ENCODE measurements at regions not wholly inside any gene's neighbourhood (a gene's known extent, or its start where the extent isn't known, plus 50 kb on each side); places are given as distances from the start of the nearest gene placed in this dataset.
"Not testable (repeated sequence)": the region's sequence is repeated elsewhere in the genome, so short reads cannot be mapped to it uniquely, and the experiment has no call there.

DNA sequence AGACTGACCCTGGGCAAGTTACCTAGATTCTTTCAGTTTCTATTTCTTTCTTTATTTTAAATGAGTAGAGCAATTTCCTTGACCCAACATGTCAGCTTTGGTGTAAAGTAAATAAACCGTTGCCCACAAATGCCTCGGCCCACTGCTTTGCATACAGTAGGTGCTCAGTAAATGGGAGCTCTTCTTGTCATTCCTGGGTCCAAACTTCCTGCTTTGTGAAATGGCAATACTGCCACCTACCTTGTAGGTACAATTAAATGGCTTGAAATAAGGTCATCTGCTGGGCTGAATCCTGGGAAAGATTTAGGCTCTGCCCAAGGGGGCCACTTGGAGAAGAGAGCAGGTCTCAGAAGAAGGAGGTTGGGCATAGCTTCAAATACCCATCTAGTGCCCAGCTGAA lies 253.0 kb downstream of the HS3ST3B1 start:
- DNase-seq (ENCODE audit: low read depth, low spot score), result no peak

DNA sequence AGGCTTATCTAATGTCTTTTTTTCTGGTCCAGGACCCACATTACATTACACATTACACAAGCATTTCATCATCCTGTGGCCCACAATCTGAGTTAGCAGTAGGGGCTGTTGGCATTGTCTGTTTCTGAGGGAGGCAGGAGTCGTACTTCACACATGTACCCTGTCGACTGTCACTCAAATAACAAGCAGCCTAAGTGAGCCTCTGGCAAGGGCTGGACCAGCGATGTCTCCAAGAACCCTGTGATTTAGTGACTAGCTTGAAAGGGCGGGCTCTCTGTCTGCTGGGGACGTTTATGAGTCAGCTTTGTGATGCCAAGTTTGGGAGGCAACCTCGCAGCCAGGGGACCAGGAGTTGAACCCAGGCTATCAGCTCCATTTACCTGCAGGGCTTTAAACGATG lies 251.4 kb downstream of the HS3ST3B1 start:
- DNase-seq (ENCODE audit: low read depth, low spot score), result no peak

GRCh38 chr17:14547556-14547955 lies 246.7 kb downstream of the HS3ST3B1 start:
- DNase-seq (ENCODE audit: low read depth, low spot score), result no peak

DNA sequence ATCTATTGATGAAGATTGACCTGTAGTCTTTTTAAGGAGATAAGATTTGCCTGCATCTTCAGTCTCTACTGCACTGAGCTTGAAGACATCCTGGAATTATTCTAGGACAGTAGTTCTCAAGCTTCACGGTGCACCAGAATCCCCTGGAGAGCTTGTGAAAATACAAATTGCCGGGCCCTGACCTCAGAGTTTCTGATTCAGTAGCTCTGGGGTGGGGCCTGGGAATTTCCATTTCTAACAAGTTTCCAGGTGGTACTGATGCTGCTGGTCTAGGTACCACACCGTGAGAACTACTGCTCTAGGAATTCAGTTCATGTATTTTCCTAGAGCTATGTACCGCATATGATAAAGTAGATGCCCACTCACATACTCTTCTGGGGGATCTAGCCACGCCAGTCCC lies 246.1 kb downstream of the HS3ST3B1 start:
- DNase-seq (ENCODE audit: low read depth, low spot score), result no peak

GRCh38 chr17:14545156-14545906 lies 244.4 kb downstream of the HS3ST3B1 start:
- DNase-seq (ENCODE audit: low read depth, low spot score), result no peak

GRCh38 chr17:14541714-14542113 lies 240.8 kb downstream of the HS3ST3B1 start:
- no peak for DNase-seq (ENCODE audit: low read depth, low spot score)

- no peak for DNase-seq (ENCODE audit: low read depth, low spot score)
Observed at GRCh38 chr17:14539801-14540200, 238.9 kb downstream of the HS3ST3B1 start.

GRCh38 chr17:14532242-14532641 lies 231.4 kb downstream of the HS3ST3B1 start:
- not testable (repeated sequence) for DNase-seq (ENCODE audit: low read depth, low spot score)

DNA sequence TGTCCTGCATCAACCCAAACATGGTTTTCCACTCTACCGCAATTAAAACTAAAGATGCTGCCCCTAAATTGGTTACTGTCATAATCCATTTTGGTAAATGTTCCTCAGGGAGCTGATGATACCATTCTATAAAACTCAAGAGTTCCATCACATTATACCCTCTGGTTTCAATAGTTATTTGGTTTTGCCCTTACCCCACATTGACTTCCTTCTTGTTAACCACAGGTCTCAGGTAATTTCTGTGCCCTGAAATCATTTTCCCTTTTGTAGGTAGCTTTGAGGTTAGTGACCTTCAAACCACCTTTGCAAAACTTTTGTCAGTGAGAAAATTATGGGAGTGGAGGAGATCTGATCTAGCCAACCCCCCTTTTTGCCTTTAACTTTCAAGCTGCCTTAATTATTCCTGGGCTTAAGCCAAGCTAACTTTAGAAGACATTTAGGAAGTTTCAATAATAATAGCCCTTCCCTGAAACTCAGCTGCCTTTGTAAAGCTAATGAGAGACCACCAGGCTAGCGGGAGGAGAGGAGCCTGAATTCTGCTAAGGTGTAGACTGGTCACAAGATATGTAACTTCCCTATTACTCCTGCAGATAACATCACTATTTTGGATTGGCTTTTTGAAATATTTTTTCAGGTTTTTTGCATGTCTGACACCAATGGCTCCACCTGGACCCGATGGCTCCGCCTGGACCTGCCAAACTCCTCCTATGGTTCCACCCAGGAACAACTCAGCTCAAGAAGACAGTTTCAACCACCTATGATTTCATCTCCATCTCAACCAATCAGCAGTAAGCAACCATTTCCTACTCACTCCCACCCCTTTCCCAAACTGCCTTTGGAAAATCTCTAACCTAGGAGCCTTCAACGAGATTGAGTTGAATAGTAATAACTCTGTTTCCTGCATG lies 224.9 kb downstream of the HS3ST3B1 start:
- no peak for DNase-seq (ENCODE audit: low read depth, low spot score)

- DNase-seq (ENCODE audit: low read depth, low spot score), result no peak
Observed at GRCh38 chr17:14522795-14523387, 222.0 kb downstream of the HS3ST3B1 start.

DNA sequence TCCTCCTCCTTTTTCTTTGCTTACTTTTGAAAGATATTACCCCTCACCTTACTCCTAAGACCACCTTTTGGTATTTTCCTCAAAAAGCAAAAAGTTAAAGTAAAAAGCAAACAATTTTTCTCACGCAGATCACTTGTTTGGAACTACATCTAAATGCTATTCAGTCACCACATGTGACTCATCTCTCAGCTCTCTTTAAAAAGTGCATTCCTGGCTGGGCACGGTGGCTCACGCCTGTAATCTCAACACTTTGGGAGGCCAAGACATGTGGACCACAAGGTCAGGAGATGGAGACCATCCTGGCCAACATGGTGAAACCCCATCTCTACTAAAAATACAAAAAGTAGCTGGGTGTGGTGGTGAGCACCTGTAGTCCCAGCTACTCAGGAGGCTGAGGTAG lies 218.0 kb downstream of the HS3ST3B1 start:
- DNase-seq (ENCODE audit: low read depth, low spot score), result peak; percentile 7

GRCh38 chr17:14514973-14515372 lies 214.1 kb downstream of the HS3ST3B1 start:
- no peak for DNase-seq (ENCODE audit: low read depth, low spot score)

- no peak for DNase-seq (ENCODE audit: low read depth, low spot score)
Observed at GRCh38 chr17:14513835-14514234, 213.0 kb downstream of the HS3ST3B1 start.

DNA sequence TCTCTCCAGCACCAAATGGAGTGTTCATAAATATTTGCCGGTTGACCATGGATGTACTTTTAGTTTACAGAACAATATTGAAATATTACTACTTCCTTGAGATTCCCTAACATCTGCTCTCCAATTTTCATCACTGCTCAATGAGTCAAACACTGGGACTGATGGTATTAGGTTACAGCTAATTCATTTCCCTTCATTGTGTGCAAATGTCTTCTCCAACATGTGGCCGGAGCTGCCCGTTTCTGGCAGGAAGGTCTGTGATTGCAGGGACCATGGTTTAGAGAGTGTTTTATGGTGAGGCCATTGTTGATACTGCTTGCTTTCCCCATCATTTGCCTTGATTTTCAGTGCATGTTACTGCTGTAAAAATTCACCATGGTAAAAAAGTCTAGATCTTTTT lies 209.3 kb downstream of the HS3ST3B1 start:
- no peak for DNase-seq (ENCODE audit: low read depth, low spot score)

DNA sequence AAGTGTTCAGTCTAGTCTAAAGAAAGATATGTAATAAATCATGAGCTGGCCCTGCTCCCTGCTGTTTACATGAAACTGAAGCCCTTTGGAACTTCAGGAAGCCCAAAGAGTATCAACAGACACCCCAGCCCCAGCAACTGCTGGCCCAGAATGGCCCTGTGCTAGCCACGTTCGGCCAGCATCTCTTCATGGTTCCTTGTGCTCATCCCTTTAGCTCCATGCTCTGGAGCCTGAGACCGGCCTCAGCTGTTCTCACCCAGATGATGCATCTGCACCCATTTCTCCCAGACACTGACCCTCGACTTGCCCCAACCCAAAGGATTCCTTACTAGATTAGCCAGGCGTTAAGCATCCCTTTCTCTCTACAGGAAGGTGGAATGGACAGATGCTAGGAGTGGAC lies 207.3 kb downstream of the HS3ST3B1 start:
- DNase-seq (ENCODE audit: low read depth, low spot score), result no peak

GRCh38 chr17:14506364-14506763 lies 205.5 kb downstream of the HS3ST3B1 start:
- DNase-seq (ENCODE audit: low read depth, low spot score), result no peak

GRCh38 chr17:14505606-14506005 lies 204.7 kb downstream of the HS3ST3B1 start:
- no peak for DNase-seq (ENCODE audit: low read depth, low spot score)

DNA sequence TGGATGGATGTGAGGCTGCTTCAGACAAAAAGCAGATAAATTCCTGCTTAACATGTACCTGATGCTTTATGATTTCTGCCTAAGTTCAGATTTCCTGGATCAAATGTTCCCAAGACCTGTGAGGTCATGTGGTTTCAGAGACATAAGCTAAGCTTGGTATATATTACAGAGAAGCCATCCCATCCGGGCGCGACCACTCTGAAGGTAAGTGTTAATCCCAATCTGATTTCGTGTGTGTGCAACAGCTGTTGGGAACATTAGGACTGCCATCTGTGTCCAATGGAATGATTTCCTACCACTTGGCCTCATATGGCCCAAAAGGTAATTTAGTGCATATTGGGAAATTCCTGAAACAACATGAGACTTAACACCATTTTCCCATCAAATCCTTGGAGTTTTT lies 199.1 kb downstream of the HS3ST3B1 start:
- no peak for DNase-seq (ENCODE audit: low read depth, low spot score)

GRCh38 chr17:14498812-14499211 lies 197.9 kb downstream of the HS3ST3B1 start:
- DNase-seq (ENCODE audit: low read depth, low spot score), result no peak

- DNase-seq (ENCODE audit: low read depth, low spot score), result no peak
Observed at GRCh38 chr17:14494161-14494560, 193.3 kb downstream of the HS3ST3B1 start.

DNA sequence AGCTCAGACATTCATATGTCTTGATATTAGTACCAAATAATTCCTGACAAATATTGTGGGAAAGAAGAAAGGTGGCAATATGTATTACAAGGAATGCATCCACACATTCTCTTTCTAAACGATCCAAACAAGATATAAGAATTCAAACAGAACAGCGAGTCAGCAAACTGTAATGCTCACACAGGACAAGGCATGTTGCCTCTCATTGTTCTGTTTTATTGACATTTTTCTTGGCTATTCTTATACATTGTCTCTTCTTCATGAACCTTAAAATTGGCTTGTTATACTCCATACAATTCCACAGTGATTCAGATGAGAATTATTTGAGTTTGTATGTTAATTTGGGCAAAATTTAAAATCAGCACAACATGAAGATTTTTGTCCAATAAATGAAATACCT lies 189.1 kb downstream of the HS3ST3B1 start:
- DNase-seq (ENCODE audit: low read depth, low spot score), result no peak

DNA sequence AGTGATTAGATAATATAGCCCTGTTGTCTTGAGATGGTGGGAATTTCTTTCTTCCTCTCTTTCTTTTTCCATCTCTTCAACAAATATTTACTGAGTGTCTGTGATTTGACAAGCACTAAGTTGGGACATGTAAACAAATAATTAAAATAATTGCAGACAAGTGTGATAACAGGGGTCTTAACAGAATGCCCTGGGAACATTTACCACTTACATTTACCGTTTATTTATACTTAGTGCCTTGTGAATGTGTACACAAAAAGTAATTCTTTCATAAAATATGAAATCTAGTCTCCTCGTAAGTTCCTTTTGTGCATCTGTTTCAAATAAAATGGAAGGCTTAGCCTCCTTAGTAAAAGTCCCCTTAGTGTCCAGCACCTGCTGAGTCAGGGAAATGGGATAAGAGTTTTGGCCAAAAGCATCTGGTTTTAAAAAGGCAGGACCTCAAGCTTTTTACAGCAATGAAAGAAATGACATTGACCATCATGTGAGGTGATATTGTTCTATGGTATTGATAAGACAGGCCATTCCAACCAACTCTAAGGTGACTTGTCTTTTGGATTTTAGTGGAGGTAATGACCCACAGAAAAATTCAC lies 188.2 kb downstream of the HS3ST3B1 start:
- no peak for DNase-seq (ENCODE audit: low read depth, low spot score)

Data from astrocyte of the hippocampus (primary cell).